Colonic mucosa (tissue), 4 donors: ENCODE measurements at regions not wholly inside any gene's neighbourhood (a gene's known extent, or its start where the extent isn't known, plus 50 kb on each side); places are given as distances from the start of the nearest gene placed in this dataset.

Experiments
- DNase-seq: peaks from one replicate; pipeline ENCODE4 v3.0.0-alpha.2; 2020
- H3K27ac ChIP-seq: fragments of 200-600 bp; one replicate; pipeline ENCODE4 v1.8.0; 2021
- H3K27me3 ChIP-seq: fragments of 200-600 bp; one replicate; pipeline ENCODE4 v1.8.0; 2021
- H3K36me3 ChIP-seq: fragments of 200-600 bp; one replicate; pipeline ENCODE4 v1.8.0; 2021
- H3K4me1 ChIP-seq: fragments of 200-600 bp; one replicate; pipeline ENCODE4 v1.8.0; 2021; ENCODE audit warnings: mild to moderate bottlenecking
- H3K4me3 ChIP-seq: fragments of 200-600 bp; one replicate; pipeline ENCODE4 v1.8.0; 2021
- H3K9ac ChIP-seq, 2 donors: one replicate each; pipeline ENCODE4 v1.7.0; 2013; ENCODE audit warnings: control low read depth in 2 of 2, low read depth in 2 of 2, low read length in 2 of 2
- H3K9me3 ChIP-seq: fragments of 200-600 bp; one replicate; pipeline ENCODE4 v1.8.0; 2021
- CTCF ChIP-seq: fragments of 200-600 bp; IDR thresholded peaks from one replicate; pipeline ENCODE4 v1.8.0; 2022; ENCODE audit warnings: antibody characterized with exemption, mild to moderate bottlenecking
- intact Hi-C: fragments of 100-400 bp; cut with DNase I; formaldehyde crosslinking; loops from one replicate; pipeline ENCODE4 v1.14.1; 2022
- donor health status: healthy.
- donor health status: DM: no; HTN: no; CAD: no.
- donor health status: DM: no; HTN: no; CAD: no.

- Histone ChIP-seq H3K9me3 (no peaks in the 10 kb centered on the region), H3K27me3 (no peaks in the 10 kb centered on the region), H3K27ac (no peak overlapping the region), H3K36me3 (no peaks in the 10 kb centered on the region), H3K4me3 (no peak overlapping the region), H3K4me1 (no peaks in the 10 kb centered on the region), H3K9ac (no peak overlapping the region)
- intact Hi-C loops = no loop called here
- no peak for TF ChIP-seq CTCF
- no peak for DNase-seq
Observed at GRCh38 chr15:38189671-38190295, 62.9 kb upstream of the SPRED1 start.

GRCh38 chr15:38190501-38190900 lies 62.1 kb upstream of the SPRED1 start:
- H3K36me3 ChIP-seq = no peaks in the 10 kb centered on the region
- no peak overlapping the region for H3K9ac ChIP-seq
- no peaks in the 10 kb centered on the region for H3K27me3 ChIP-seq
- H3K9me3 ChIP-seq = no peaks in the 10 kb centered on the region
- intact Hi-C loops = no loop called here
- H3K4me1 ChIP-seq = no peaks in the 10 kb centered on the region
- no peak overlapping the region for H3K4me3 ChIP-seq
- no peak for DNase-seq
- H3K27ac ChIP-seq = no peak overlapping the region
- TF ChIP-seq CTCF = no peak

GRCh38 chr15:38192496-38192895 lies 60.1 kb upstream of the SPRED1 start:
- H3K4me1 ChIP-seq = no peaks in the 10 kb centered on the region
- no peak for DNase-seq
- no peaks in the 10 kb centered on the region for H3K9me3 ChIP-seq
- intact Hi-C loops = no loop called here
- no peak overlapping the region for H3K9ac ChIP-seq
- no peak for TF ChIP-seq CTCF
- no peaks in the 10 kb centered on the region for H3K27me3 ChIP-seq
- no peak overlapping the region for H3K27ac ChIP-seq
- no peaks in the 10 kb centered on the region for H3K36me3 ChIP-seq
- H3K4me3 ChIP-seq = no peak overlapping the region

GRCh38 chr15:38193496-38193895 lies 59.1 kb upstream of the SPRED1 start:
- no peaks in the 10 kb centered on the region for H3K4me1 ChIP-seq
- intact Hi-C loops = no loop called here
- H3K4me3 ChIP-seq = no peak overlapping the region
- H3K9ac ChIP-seq = no peak overlapping the region
- no peak for DNase-seq
- TF ChIP-seq CTCF = no peak
- no peak overlapping the region for H3K27ac ChIP-seq
- no peaks in the 10 kb centered on the region for H3K9me3 ChIP-seq
- H3K36me3 ChIP-seq = no peaks in the 10 kb centered on the region
- no peaks in the 10 kb centered on the region for H3K27me3 ChIP-seq

GRCh38 chr15:38195191-38195901 lies 57.3 kb upstream of the SPRED1 start:
- Histone ChIP-seq H3K27me3 (no peaks in the 10 kb centered on the region), H3K9me3 (no peaks in the 10 kb centered on the region), H3K9ac (no peak overlapping the region), H3K4me3 (no peak overlapping the region), H3K36me3 (no peaks in the 10 kb centered on the region), H3K27ac (no peak overlapping the region), H3K4me1 (no peaks in the 10 kb centered on the region)
- intact Hi-C loops = no loop called here
- DNase-seq = no peak
- no peak for TF ChIP-seq CTCF
